ENCODE measurements at regions not wholly inside any gene's neighbourhood (a gene's known extent, or its start where the extent isn't known, plus 50 kb on each side); places are given as distances from the start of the nearest gene placed in this dataset.

DNA sequence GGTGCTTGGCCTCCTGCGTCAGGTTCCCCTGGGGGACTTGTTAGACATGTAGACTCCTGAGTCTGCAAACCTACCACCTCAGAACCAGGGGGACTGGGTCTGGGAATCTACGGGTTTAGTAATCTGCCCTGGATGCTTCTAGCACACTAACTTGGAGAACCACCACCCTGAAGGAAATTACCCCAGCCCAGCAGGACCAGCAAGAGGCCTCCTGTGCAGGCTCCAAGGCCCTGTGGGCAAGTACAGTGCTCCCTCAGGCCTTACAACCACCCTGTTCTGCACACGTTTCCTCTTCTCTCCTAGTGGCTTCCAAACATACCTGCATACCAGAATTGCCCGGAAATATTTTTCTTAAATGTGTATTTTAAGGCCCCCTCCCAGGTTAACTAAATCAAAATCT is 423.0 kb downstream of the FUT8 start:
- TF ChIP-seq, protein P1, sequence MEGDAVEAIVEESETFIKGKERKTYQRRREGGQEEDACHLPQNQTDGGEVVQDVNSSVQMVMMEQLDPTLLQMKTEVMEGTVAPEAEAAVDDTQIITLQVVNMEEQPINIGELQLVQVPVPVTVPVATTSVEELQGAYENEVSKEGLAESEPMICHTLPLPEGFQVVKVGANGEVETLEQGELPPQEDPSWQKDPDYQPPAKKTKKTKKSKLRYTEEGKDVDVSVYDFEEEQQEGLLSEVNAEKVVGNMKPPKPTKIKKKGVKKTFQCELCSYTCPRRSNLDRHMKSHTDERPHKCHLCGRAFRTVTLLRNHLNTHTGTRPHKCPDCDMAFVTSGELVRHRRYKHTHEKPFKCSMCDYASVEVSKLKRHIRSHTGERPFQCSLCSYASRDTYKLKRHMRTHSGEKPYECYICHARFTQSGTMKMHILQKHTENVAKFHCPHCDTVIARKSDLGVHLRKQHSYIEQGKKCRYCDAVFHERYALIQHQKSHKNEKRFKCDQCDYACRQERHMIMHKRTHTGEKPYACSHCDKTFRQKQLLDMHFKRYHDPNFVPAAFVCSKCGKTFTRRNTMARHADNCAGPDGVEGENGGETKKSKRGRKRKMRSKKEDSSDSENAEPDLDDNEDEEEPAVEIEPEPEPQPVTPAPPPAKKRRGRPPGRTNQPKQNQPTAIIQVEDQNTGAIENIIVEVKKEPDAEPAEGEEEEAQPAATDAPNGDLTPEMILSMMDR (IDR thresholded peaks at IDR 0.05) = no peak
- TF ChIP-seq POLR2A (IDR thresholded peaks at IDR 0.05) = no peak

All from uterus (tissue), 2 donors.